ENCODE measurements at regions not wholly inside any gene's neighbourhood (a gene's known extent, or its start where the extent isn't known, plus 50 kb on each side); places are given as distances from the start of the nearest gene placed in this dataset.
"Not testable (repeated sequence)": the region's sequence is repeated elsewhere in the genome, so short reads cannot be mapped to it uniquely, and the experiment has no call there.

GRCh38 chr7:48992816-48993215 lies 68.5 kb downstream of the CDC14C start:
- DNase-seq (no peak), ATAC-seq (no peak)
- CTCF ChIA-PET: no interaction called here
- Mint-ChIP-seq H3K4me1 (no peaks in the 10 kb centered on the region), H3K27ac (no peak overlapping the region), H3K9me3 (ENCODE audit: low read depth) (peaks cover 2% of the 10 kb centered on the region), H3K4me3 (no peak overlapping the region), H3K36me3 (no peaks in the 10 kb centered on the region), H3K27me3 (no peaks in the 10 kb centered on the region)

GRCh38 chr7:49001610-49002033 lies 77.3 kb downstream of the CDC14C start:
- H3K27ac Mint-ChIP-seq: no peak overlapping the region
- H3K36me3 Mint-ChIP-seq: no peaks in the 10 kb centered on the region
- H3K9me3 Mint-ChIP-seq (ENCODE audit: low read depth): peaks cover 2% of the 10 kb centered on the region
- no peak for DNase-seq
- H3K4me1 Mint-ChIP-seq: no peaks in the 10 kb centered on the region
- CTCF ChIA-PET: no interaction called here
- no peaks in the 10 kb centered on the region for H3K27me3 Mint-ChIP-seq
- ATAC-seq: no peak
- no peak overlapping the region for H3K4me3 Mint-ChIP-seq

- DNase-seq (no peak), ATAC-seq (no peak)
- no peak overlapping the region for H3K27ac Mint-ChIP-seq
- H3K4me1 Mint-ChIP-seq: no peaks in the 10 kb centered on the region
- peaks cover 17% of the 10 kb centered on the region for H3K9me3 Mint-ChIP-seq (ENCODE audit: low read depth)
- no peak overlapping the region for H3K4me3 Mint-ChIP-seq
- H3K36me3 Mint-ChIP-seq: no peaks in the 10 kb centered on the region
- no peaks in the 10 kb centered on the region for H3K27me3 Mint-ChIP-seq
- CTCF ChIA-PET: no interaction called here
These were observed 86.4 kb downstream of the CDC14C start for GRCh38 chr7:49010717-49011116.

- no peaks in the 10 kb centered on the region for H3K27me3 Mint-ChIP-seq
- H3K4me1 Mint-ChIP-seq: no peaks in the 10 kb centered on the region
- H3K9me3 Mint-ChIP-seq (ENCODE audit: low read depth): peaks cover 13% of the 10 kb centered on the region
- DNase-seq (no peak), ATAC-seq (no peak)
- CTCF ChIA-PET: no interaction called here
- H3K4me3 Mint-ChIP-seq: no peak overlapping the region
- no peak overlapping the region for H3K27ac Mint-ChIP-seq
- H3K36me3 Mint-ChIP-seq: no peaks in the 10 kb centered on the region
These were observed 90.5 kb downstream of the CDC14C start for GRCh38 chr7:49014870-49015269.

- Mint-ChIP-seq H3K27me3 (no peaks in the 10 kb centered on the region), H3K27ac (no peak overlapping the region), H3K36me3 (no peaks in the 10 kb centered on the region), H3K9me3 (ENCODE audit: low read depth) (peaks cover 8% of the 10 kb centered on the region), H3K4me1 (no peaks in the 10 kb centered on the region), H3K4me3 (no peak overlapping the region)
- ATAC-seq (no peak), DNase-seq (no peak)
- CTCF ChIA-PET: no interaction called here
These were observed 95.8 kb downstream of the CDC14C start for GRCh38 chr7:49020145-49020544.

GRCh38 chr7:49022448-49022847 lies 98.1 kb downstream of the CDC14C start:
- H3K4me3 Mint-ChIP-seq: no peak overlapping the region
- ATAC-seq: no peak
- no peaks in the 10 kb centered on the region for H3K4me1 Mint-ChIP-seq
- no peak overlapping the region for H3K27ac Mint-ChIP-seq
- CTCF ChIA-PET: no interaction called here
- no peaks in the 10 kb centered on the region for H3K27me3 Mint-ChIP-seq
- H3K9me3 Mint-ChIP-seq (ENCODE audit: low read depth): peaks cover 7% of the 10 kb centered on the region
- H3K36me3 Mint-ChIP-seq: no peaks in the 10 kb centered on the region
- no peak for DNase-seq

- H3K4me1 Mint-ChIP-seq: no peaks in the 10 kb centered on the region
- no peaks in the 10 kb centered on the region for H3K27me3 Mint-ChIP-seq
- no peak overlapping the region for H3K27ac Mint-ChIP-seq
- no peak for DNase-seq
- no peak overlapping the region for H3K4me3 Mint-ChIP-seq
- CTCF ChIA-PET: no interaction called here
- peaks cover 7% of the 10 kb centered on the region for H3K9me3 Mint-ChIP-seq (ENCODE audit: low read depth)
- H3K36me3 Mint-ChIP-seq: no peaks in the 10 kb centered on the region
- no peak for ATAC-seq
These were observed 99.3 kb downstream of the CDC14C start for GRCh38 chr7:49023345-49024328.

GRCh38 chr7:49030221-49030620 lies 105.9 kb downstream of the CDC14C start:
- ATAC-seq: no peak
- DNase-seq: no peak
- Mint-ChIP-seq H3K36me3 (no peaks in the 10 kb centered on the region), H3K4me3 (no peak overlapping the region), H3K4me1 (no peaks in the 10 kb centered on the region), H3K9me3 (ENCODE audit: low read depth) (peaks cover 3% of the 10 kb centered on the region), H3K27me3 (no peaks in the 10 kb centered on the region), H3K27ac (no peak overlapping the region)
- CTCF ChIA-PET: no interaction called here

- H3K9me3 Mint-ChIP-seq (ENCODE audit: low read depth); H3K4me1 Mint-ChIP-seq; H3K4me3 Mint-ChIP-seq; H3K36me3 Mint-ChIP-seq; ATAC-seq; H3K27me3 Mint-ChIP-seq; CTCF ChIA-PET; DNase-seq; H3K27ac Mint-ChIP-seq: not testable (repeated sequence)
These were observed 108.8 kb downstream of the CDC14C start for GRCh38 chr7:49033140-49033539.

GRCh38 chr7:49037346-49038210 lies 113.2 kb downstream of the CDC14C start:
- Mint-ChIP-seq H3K36me3 (no peaks in the 10 kb centered on the region), H3K27ac (no peak overlapping the region), H3K27me3 (no peaks in the 10 kb centered on the region), H3K4me1 (no peaks in the 10 kb centered on the region), H3K9me3 (ENCODE audit: low read depth) (peaks cover 9% of the 10 kb centered on the region), H3K4me3 (no peak overlapping the region)
- DNase-seq (no peak), ATAC-seq (no peak)
- CTCF ChIA-PET: no interaction called here

- Mint-ChIP-seq H3K4me3 (no peak overlapping the region), H3K9me3 (ENCODE audit: low read depth) (peaks cover 14% of the 10 kb centered on the region), H3K4me1 (no peaks in the 10 kb centered on the region), H3K36me3 (no peaks in the 10 kb centered on the region), H3K27ac (no peak overlapping the region), H3K27me3 (no peaks in the 10 kb centered on the region)
- DNase-seq (no peak), ATAC-seq (no peak)
- CTCF ChIA-PET: no interaction called here
These were observed 114.5 kb downstream of the CDC14C start for GRCh38 chr7:49038821-49039358.

- H3K4me1 Mint-ChIP-seq: no peaks in the 10 kb centered on the region
- ATAC-seq (no peak), DNase-seq (no peak)
- no peaks in the 10 kb centered on the region for H3K27me3 Mint-ChIP-seq
- no peak overlapping the region for H3K27ac Mint-ChIP-seq
- CTCF ChIA-PET: no interaction called here
- H3K4me3 Mint-ChIP-seq: no peak overlapping the region
- H3K36me3 Mint-ChIP-seq: no peaks in the 10 kb centered on the region
- H3K9me3 Mint-ChIP-seq (ENCODE audit: low read depth): peaks cover 6% of the 10 kb centered on the region
These were observed 136.4 kb downstream of the CDC14C start for GRCh38 chr7:49060743-49061142.

- Mint-ChIP-seq H3K27ac (no peak overlapping the region), H3K36me3 (no peaks in the 10 kb centered on the region), H3K4me1 (no peaks in the 10 kb centered on the region), H3K9me3 (ENCODE audit: low read depth) (peaks cover 4% of the 10 kb centered on the region), H3K4me3 (no peak overlapping the region), H3K27me3 (no peaks in the 10 kb centered on the region)
- DNase-seq (no peak), ATAC-seq (no peak)
- CTCF ChIA-PET: no interaction called here
These were observed 150.2 kb downstream of the CDC14C start for GRCh38 chr7:49074538-49074937.

Measured in activated CD8-positive, alpha-beta memory T cell treated with anti-CD3 and anti-CD28 coated beads, Interleukin-2, amount 10 ng/mL, durations not matched to agents 7 days and 5 days (primary cell).